Neural cell (in vitro differentiated cells): ENCODE measurements at regions not wholly inside any gene's neighbourhood (a gene's known extent, or its start where the extent isn't known, plus 50 kb on each side); places are given as distances from the start of the nearest gene placed in this dataset.

Source experiments
- H2AFZ ChIP-seq: fragments of 200-600, 300-800 bp; sonication (generic), shearing (Covaris generic); 2 replicates; pipeline ENCODE4 v1.6.0; 2014; ENCODE audit warnings: low read depth, mild to moderate bottlenecking, antibody characterized with exemption, low read length, moderate library complexity
- H3F3A ChIP-seq: fragments of 200-600 bp; shearing (Covaris generic); 2 replicates; pipeline ENCODE4 v1.6.1; 2016; ENCODE audit warnings: mild to moderate bottlenecking, moderate library complexity, mixed read lengths, antibody characterized with exemption, low read length; ENCODE audit not compliant: insufficient read depth, poor library complexity, severe bottlenecking
- H3K27ac ChIP-seq: fragments of 200-600, 300-800 bp; sonication (generic), shearing (Covaris generic); 2 replicates; pipeline ENCODE4 v1.5.1; 2014; ENCODE audit warnings: mild to moderate bottlenecking, low read length, moderate library complexity
- H3K27me3 ChIP-seq: fragments of 300-800, 200-600 bp; sonication (generic), shearing (Covaris generic); 2 replicates; pipeline ENCODE4 v1.6.0; 2014; ENCODE audit warnings: mild to moderate bottlenecking, low read depth, low read length, moderate library complexity; ENCODE audit not compliant: insufficient read depth
- H3K36me3 ChIP-seq: fragments of 300-800, 200-600 bp; sonication (generic), shearing (Covaris generic); 2 replicates; pipeline ENCODE4 v1.5.1; 2014; ENCODE audit warnings: mild to moderate bottlenecking, antibody characterized with exemption, low read length, moderate library complexity; ENCODE audit not compliant: insufficient read depth
- H3K4me2 ChIP-seq: fragments of 300-800, 200-600 bp; sonication (generic), shearing (Covaris generic); 2 replicates; pipeline ENCODE4 v1.6.0; 2014; ENCODE audit warnings: mild to moderate bottlenecking, low read length
- H3K4me3 ChIP-seq: fragments of 300-800, 200-600 bp; sonication (generic), shearing (Covaris generic); 2 replicates; pipeline ENCODE4 v1.5.1; 2014; ENCODE audit warnings: mild to moderate bottlenecking, low read length, moderate library complexity
- H3K79me2 ChIP-seq: fragments of 200-600 bp; shearing (Covaris generic); replicated peaks from 2 replicates; pipeline ENCODE4 v1.6.0; 2014; ENCODE audit warnings: mild to moderate bottlenecking, low read length, moderate library complexity; ENCODE audit not compliant: insufficient read depth
- H3K9ac ChIP-seq: fragments of 300-800, 200-600 bp; sonication (generic), shearing (Covaris generic); 2 replicates; pipeline ENCODE4 v1.6.1; 2016; ENCODE audit warnings: mild to moderate bottlenecking, low read length, mixed read lengths
- H3K9me2 ChIP-seq: fragments of 200-600 bp; shearing (Covaris generic); 2 replicates; pipeline ENCODE4 v1.6.1; 2016; ENCODE audit warnings: mild to moderate bottlenecking, low read length, mixed read lengths; ENCODE audit not compliant: insufficient read depth
- H3K9me3 ChIP-seq: fragments of 200-600, 300-800 bp; sonication (generic), shearing (Covaris generic); 2 replicates; pipeline ENCODE4 v1.6.1; 2016; ENCODE audit warnings: mild to moderate bottlenecking, mixed run types, low read length, moderate library complexity, mixed read lengths
- H4K20me1 ChIP-seq: fragments of 200-600 bp; shearing (Covaris generic); 2 replicates; pipeline ENCODE4 v1.6.1; 2016; ENCODE audit warnings: mild to moderate bottlenecking, mixed run types; ENCODE audit not compliant: insufficient read depth
- CTCF ChIP-seq: fragments of 450-650 bp; IDR thresholded peaks from 2 replicates; pipeline ENCODE4 v1.5.1; 2014; ENCODE audit warnings: antibody characterized with exemption, mild to moderate bottlenecking, moderate library complexity; ENCODE audit not compliant: poor library complexity, severe bottlenecking
- EP300 ChIP-seq: fragments of 450-650 bp; conservative IDR thresholded peaks from 2 replicates; pipeline ENCODE4 v1.6.1; 2014; ENCODE audit warnings: antibody characterized with exemption, mild to moderate bottlenecking, moderate library complexity; ENCODE audit not compliant: poor library complexity, severe bottlenecking
- EZH2 ChIP-seq: fragments of 200-600, 300-800 bp; shearing (Covaris generic), sonication (generic); IDR thresholded peaks from 2 replicates; pipeline ENCODE4 v1.6.1; 2014; ENCODE audit warnings: antibody characterized with exemption, low read length, borderline replicate concordance, mild to moderate bottlenecking; ENCODE audit not compliant: insufficient read depth, poor library complexity, severe bottlenecking
- MXI1 ChIP-seq: fragments of 450-650 bp; conservative IDR thresholded peaks from 2 replicates; pipeline ENCODE4 v1.6.1; 2014; ENCODE audit warnings: antibody characterized with exemption, mild to moderate bottlenecking; ENCODE audit not compliant: poor library complexity, severe bottlenecking
- POLR2AphosphoS5 ChIP-seq: IDR thresholded peaks from 2 replicates; pipeline ENCODE4 v1.6.1; 2012
- RAD21 ChIP-seq: fragments of 450-650 bp; conservative IDR thresholded peaks from 2 replicates; pipeline ENCODE4 v1.6.1; 2014; ENCODE audit warnings: antibody characterized with exemption, mild to moderate bottlenecking, moderate library complexity
- REST ChIP-seq: IDR thresholded peaks from 2 replicates; pipeline ENCODE4 v1.6.1; 2012; ENCODE audit warnings: borderline replicate concordance
- SMC3 ChIP-seq: fragments of 450-650 bp; conservative IDR thresholded peaks from 2 replicates; pipeline ENCODE4 v1.6.1; 2014; ENCODE audit warnings: antibody characterized with exemption, mild to moderate bottlenecking, moderate library complexity; ENCODE audit not compliant: poor library complexity
- TAF1 ChIP-seq: IDR thresholded peaks from 2 replicates; pipeline ENCODE4 v1.6.1; 2012; ENCODE audit warnings: low read depth

- Histone ChIP-seq H3K4me3 (no peak overlapping the region), H4K20me1 (no peaks in the 10 kb centered on the region), H3K4me2 (no peak overlapping the region), H3K27ac (no peak overlapping the region), H2AFZ (no peak overlapping the region), H3K79me2 (no peaks in the 10 kb centered on the region), H3K9me2 (no peaks in the 10 kb centered on the region), H3K27me3 (no peaks in the 10 kb centered on the region), H3F3A (no peaks in the 10 kb centered on the region), H3K36me3 (no peaks in the 10 kb centered on the region), H3K9me3 (no peaks in the 10 kb centered on the region), H3K9ac (no peak overlapping the region)
- TF ChIP-seq EP300 (no peak), MXI1 (no peak), RAD21 (no peak), SMC3 (no peak), EZH2 (no peak)
Observed at GRCh38 chr20:58011947-58012610, 216.4 kb downstream of the ANKRD60 start.

- Histone ChIP-seq H3K27ac (no peak overlapping the region), H3K36me3 (no peaks in the 10 kb centered on the region)
Observed at GRCh38 chr20:58011106-58011946, 217.1 kb downstream of the ANKRD60 start.

More at GRCh38 chr20:58011106-58011946, 217.1 kb downstream of the ANKRD60 start:
- no peaks in the 10 kb centered on the region for H3F3A ChIP-seq
- no peak overlapping the region for H3K4me3 ChIP-seq
- H4K20me1 ChIP-seq, result no peaks in the 10 kb centered on the region
- H3K9me3 ChIP-seq, result no peaks in the 10 kb centered on the region
- H3K9ac ChIP-seq, result no peak overlapping the region
- H3K4me2 ChIP-seq, result no peak overlapping the region
- H3K79me2 ChIP-seq, result no peaks in the 10 kb centered on the region
- TF ChIP-seq SMC3 (no peak), TAF1 (no peak), RAD21 (no peak), REST (no peak), POLR2AphosphoS5 (no peak), MXI1 (no peak), EZH2 (no peak), EP300 (no peak), CTCF (no peak)
- H3K27me3 ChIP-seq, result no peaks in the 10 kb centered on the region
- no peak overlapping the region for H2AFZ ChIP-seq
- H3K9me2 ChIP-seq, result no peaks in the 10 kb centered on the region
